ENCODE measurements at regions not wholly inside any gene's neighbourhood (a gene's known extent, or its start where the extent isn't known, plus 50 kb on each side); places are given as distances from the start of the nearest gene placed in this dataset.

- DNase-seq (ENCODE audit: low read depth, low spot score) (no peak), ATAC-seq (no peak)
- H3K9me3 ChIP-seq (ENCODE audit: control insufficient read depth in 1 of 2, insufficient read depth in 1 of 2, low read depth in 1 of 2, low read length in 2 of 2): no peaks in the 10 kb centered on the region
- no peaks in the 10 kb centered on the region for H4K20me1 ChIP-seq (ENCODE audit: insufficient read depth)
- ChIA-PET CTCF (no interaction called here), POLR2A (no interaction called here), RAD21 (ENCODE audit: low non-redundant PET in 1 of 2, low total read pairs in 2 of 2, uncharacterized antibody in 2 of 2, unreplicated experiment in 2 of 2) (no interaction called here)
- TF ChIP-seq TCF7L2 (IDR thresholded peaks at IDR 0.05; ENCODE audit: borderline replicate concordance, extremely low read depth, insufficient read depth, insufficient read length): no peak
- TF ChIP-seq CBX3 (IDR thresholded peaks at IDR 0.05; ENCODE audit: low read depth): no peak
- no peak for TF ChIP-seq REST (IDR thresholded peaks at IDR 0.05; ENCODE audit: low read depth)
- TF ChIP-seq POLR2AphosphoS5 (IDR thresholded peaks at IDR 0.05; ENCODE audit: low read depth, low read length): no peak
- no peak for TF ChIP-seq CTCF (IDR thresholded peaks at IDR 0.05 in 2 of 3, conservative IDR thresholded peaks at IDR 0.05 in 1 of 3; ENCODE audit: borderline replicate concordance in 1 of 3, insufficient read depth in 1 of 3, low read depth in 2 of 3, low read length in 2 of 3)
- no peak for TF ChIP-seq EZH2phosphoT487 (IDR thresholded peaks at IDR 0.05; ENCODE audit: borderline replicate concordance)
- no peak for TF ChIP-seq ELF1 (IDR thresholded peaks at IDR 0.05; ENCODE audit: borderline replicate concordance, low read depth)
- TF ChIP-seq EZH2 (IDR thresholded peaks at IDR 0.05): no peak
- no peak for TF ChIP-seq ATF3 (IDR thresholded peaks at IDR 0.05)
- no peak for TF ChIP-seq MAX (IDR thresholded peaks at IDR 0.05)
- no peak for TF ChIP-seq SRF (IDR thresholded peaks at IDR 0.05; ENCODE audit: low read depth)
- no peak overlapping the region for H3K4me2 ChIP-seq (ENCODE audit: low read length)
- no peak overlapping the region for H2AFZ ChIP-seq (ENCODE audit: low read depth, low read length, poor library complexity, severe bottlenecking)
- H3K27ac ChIP-seq (ENCODE audit: low read depth, low read length): no peak overlapping the region
- BruUV-seq (replicated peaks): no TSS peak
- no peaks in the 10 kb centered on the region for H3K9me2 ChIP-seq (ENCODE audit: insufficient read depth)
- no peak overlapping the region for H3K9ac ChIP-seq (ENCODE audit: low read length)
- no peaks in the 10 kb centered on the region for H3K79me2 ChIP-seq (ENCODE audit: insufficient read depth, low read length)
- intact Hi-C loops (cut with micrococcal nuclease): no loop called here
- no peaks in the 10 kb centered on the region for H3K4me1 ChIP-seq (ENCODE audit: control insufficient read depth in 1 of 2, insufficient read depth in 2 of 2, low read length in 2 of 2)
- no peaks in the 10 kb centered on the region for H3K27me3 ChIP-seq (ENCODE audit: insufficient read depth, low read length)
- H3K4me3 ChIP-seq (replicated peaks in 1 of 2; ENCODE audit: low read depth in 1 of 2, low read length in 2 of 2): no peak overlapping the region
- no peaks in the 10 kb centered on the region for H3K36me3 ChIP-seq (ENCODE audit: control insufficient read depth in 1 of 2, insufficient read depth in 2 of 2, low read length in 2 of 2)
Measured at GRCh38 chr10:44647473-44647872, 262.6 kb upstream of the CXCL12 start.

Measured in HCT116 (cell line).